PC-3 (cell line): ENCODE measurements at regions not wholly inside any gene's neighbourhood (a gene's known extent, or its start where the extent isn't known, plus 50 kb on each side); places are given as distances from the start of the nearest gene placed in this dataset.

ENCODE experiments used
- ATAC-seq: fragments of 200-7000 bp; cut with Tn5 transposase; 2 replicates; pipeline ENCODE4 v1.9.1; 2020; ENCODE audit warnings: mild to moderate bottlenecking, moderate library complexity
- BruUV-seq: library from RNA; stranded (reverse); fragments of 400-500 nt; replicated peaks from 2 replicates; lab custom pipeline; 2021; lab: Mats Ljungman, UMichigan
- CTCF ChIA-PET: fragments of 300-600 bp; sonication (Branson Sonifier 250); formaldehyde crosslinking; loops from one replicate; lab custom pipeline; 2022; ENCODE audit warnings: antibody characterized with exemption; lab: Charles Lee
- POLR2A ChIA-PET: fragments of 300-600 bp; sonication (Branson Sonifier 250); formaldehyde crosslinking; loops from one replicate; lab custom pipeline; 2022; ENCODE audit warnings: antibody characterized with exemption; ENCODE audit not compliant: unreplicated experiment; lab: Charles Lee
- DNase-seq: peaks from one replicate; pipeline ENCODE4 v3.0.0-alpha.2; 2015
- H2AFZ ChIP-seq: fragments of 300-600 bp; sonication (generic); 2 replicates; pipeline ENCODE4 v1.6.0; 2016; ENCODE audit warnings: antibody characterized with exemption, low read length
- H3F3A ChIP-seq: fragments of 300-600 bp; sonication (generic); one replicate; pipeline ENCODE4 v1.6.0; 2017; ENCODE audit warnings: antibody characterized with exemption, low read length, control low read depth, mild to moderate bottlenecking; ENCODE audit not compliant: unreplicated experiment
- H3K27ac ChIP-seq: fragments of 300-600 bp; sonication (generic); 2 replicates; pipeline ENCODE4 v1.5.1; 2016; ENCODE audit warnings: mild to moderate bottlenecking, low read length
- H3K27me3 ChIP-seq: fragments of 300-600 bp; sonication (generic); 2 replicates; pipeline ENCODE4 v1.6.1; 2016; ENCODE audit warnings: low read length, mixed read lengths
- H3K36me3 ChIP-seq: fragments of 300-600 bp; sonication (generic); 2 replicates; pipeline ENCODE4 v1.6.1; 2016; ENCODE audit warnings: low read depth, mixed run types, low read length, mixed read lengths
- H3K4me1 ChIP-seq: fragments of 300-600 bp; sonication (generic); 2 replicates; pipeline ENCODE4 v1.5.1; 2016; ENCODE audit warnings: low read length; ENCODE audit not compliant: insufficient read depth
- H3K4me2 ChIP-seq: fragments of 300-600 bp; sonication (generic); 2 replicates; pipeline ENCODE4 v1.6.0; 2016; ENCODE audit warnings: low read length
- H3K4me3 ChIP-seq: fragments of 300-600 bp; sonication (generic); 2 replicates; pipeline ENCODE4 v1.5.1; 2016; ENCODE audit warnings: mild to moderate bottlenecking, low read length, mixed read lengths
- H3K79me2 ChIP-seq: fragments of 300-600 bp; sonication (generic); 2 replicates; pipeline ENCODE4 v1.6.1; 2017; ENCODE audit warnings: low read length, mixed read lengths
- H3K9ac ChIP-seq: fragments of 300-600 bp; sonication (generic); 2 replicates; pipeline ENCODE4 v1.6.0; 2016; ENCODE audit warnings: mild to moderate bottlenecking, low read length
- H3K9me2 ChIP-seq: fragments of 300-600 bp; sonication (generic); replicated peaks from 2 replicates; pipeline ENCODE4 v1.6.1; 2016; ENCODE audit warnings: mixed run types, low read length, mixed read lengths
- H3K9me3 ChIP-seq: fragments of 300-600 bp; sonication (generic); 2 replicates; pipeline ENCODE4 v1.6.1; 2016; ENCODE audit warnings: low read length, mixed read lengths
- H4K20me1 ChIP-seq: fragments of 300-600 bp; sonication (generic); 2 replicates; pipeline ENCODE4 v1.6.1; 2016; ENCODE audit warnings: low read length, mixed read lengths
- CTCF ChIP-seq: fragments of 300-600 bp; sonication (generic); conservative IDR thresholded peaks from 2 replicates; pipeline ENCODE4 v1.5.1; 2017; ENCODE audit warnings: antibody characterized with exemption, low read depth, mild to moderate bottlenecking, low read length
- EZH2 ChIP-seq: fragments of 300-600 bp; sonication (generic); IDR thresholded peaks from one replicate; pipeline ENCODE4 v1.6.1; 2017; ENCODE audit warnings: antibody characterized with exemption, mild to moderate bottlenecking, low read length; ENCODE audit not compliant: unreplicated experiment
- EZH2phosphoT487 ChIP-seq: fragments of 300-600 bp; sonication (generic); IDR thresholded peaks from 2 replicates; pipeline ENCODE4 v1.6.1; 2018; ENCODE audit warnings: mild to moderate bottlenecking, antibody characterized with exemption, low read length, borderline replicate concordance
- intact Hi-C: fragments of 100-400 bp; cut with micrococcal nuclease; formaldehyde crosslinking; loops from 2 replicates; pipeline ENCODE4 v1.9.0; 2023

- intact Hi-C loops: no loop called here
- no peaks in the 10 kb centered on the region for H3K4me1 ChIP-seq
- H2AFZ ChIP-seq: no peak overlapping the region
- no peaks in the 10 kb centered on the region for H3K79me2 ChIP-seq
- ChIA-PET CTCF (no interaction called here), POLR2A (no interaction called here)
- no peaks in the 10 kb centered on the region for H3K27me3 ChIP-seq
- no peaks in the 10 kb centered on the region for H3K9me2 ChIP-seq
- no peak overlapping the region for H3K27ac ChIP-seq
- no peaks in the 10 kb centered on the region for H4K20me1 ChIP-seq
- DNase-seq (no peak), ATAC-seq (no peak)
- no peaks in the 10 kb centered on the region for H3F3A ChIP-seq
- TF ChIP-seq EZH2 (no peak), CTCF (no peak), EZH2phosphoT487 (no peak)
- no peak overlapping the region for H3K9ac ChIP-seq
- H3K4me3 ChIP-seq: no peak overlapping the region
- no TSS peak for BruUV-seq
- no peaks in the 10 kb centered on the region for H3K9me3 ChIP-seq
- H3K4me2 ChIP-seq: no peak overlapping the region
- no peaks in the 10 kb centered on the region for H3K36me3 ChIP-seq
These were observed 82.2 kb upstream of the SLC22A16 start for GRCh38 chr6:110558575-110558974.

- Histone ChIP-seq H3F3A (no peaks in the 10 kb centered on the region), H3K79me2 (no peaks in the 10 kb centered on the region), H3K4me3 (no peak overlapping the region), H3K27ac (no peak overlapping the region), H3K9ac (no peak overlapping the region), H3K27me3 (no peaks in the 10 kb centered on the region), H3K9me2 (no peaks in the 10 kb centered on the region), H3K9me3 (no peaks in the 10 kb centered on the region), H3K36me3 (no peaks in the 10 kb centered on the region), H3K4me2 (no peak overlapping the region), H4K20me1 (no peaks in the 10 kb centered on the region), H2AFZ (no peak overlapping the region), H3K4me1 (no peaks in the 10 kb centered on the region)
- BruUV-seq: no TSS peak
- POLR2A ChIA-PET: no interaction called here
- intact Hi-C loops: no loop called here
- ATAC-seq (no peak), DNase-seq (no peak)
- CTCF ChIA-PET: no interaction called here
- TF ChIP-seq EZH2 (no peak), CTCF (no peak), EZH2phosphoT487 (no peak)
These were observed 80.8 kb upstream of the SLC22A16 start for GRCh38 chr6:110557199-110557598.

- TF ChIP-seq EZH2phosphoT487 (no peak), EZH2 (no peak), CTCF (no peak)
- H3K9me3 ChIP-seq: no peaks in the 10 kb centered on the region
- BruUV-seq: no TSS peak
- DNase-seq (no peak), ATAC-seq (no peak)
- H3K36me3 ChIP-seq: no peaks in the 10 kb centered on the region; the same call in 1 of the 2 replicates
- no peak overlapping the region for H3K4me2 ChIP-seq
- no peaks in the 10 kb centered on the region for H3K27me3 ChIP-seq
- H3K79me2 ChIP-seq: no peaks in the 10 kb centered on the region
- H3K4me1 ChIP-seq: no peaks in the 10 kb centered on the region
- no peak overlapping the region for H3K4me3 ChIP-seq
- H4K20me1 ChIP-seq: no peaks in the 10 kb centered on the region
- intact Hi-C loops: no loop called here
- CTCF ChIA-PET: no interaction called here
- H3K9me2 ChIP-seq: no peaks in the 10 kb centered on the region
- H3F3A ChIP-seq: no peaks in the 10 kb centered on the region
- H2AFZ ChIP-seq: no peak overlapping the region
- no peak overlapping the region for H3K9ac ChIP-seq
- POLR2A ChIA-PET: no interaction called here
- H3K27ac ChIP-seq: no peak overlapping the region
These were observed 80.1 kb upstream of the SLC22A16 start for GRCh38 chr6:110556317-110557110.
